Glomerular visceral epithelial cell (primary cell): ENCODE measurements at regions not wholly inside any gene's neighbourhood (a gene's known extent, or its start where the extent isn't known, plus 50 kb on each side); places are given as distances from the start of the nearest gene placed in this dataset.
"Not testable (repeated sequence)": the region's sequence is repeated elsewhere in the genome, so short reads cannot be mapped to it uniquely, and the experiment has no call there.

Source experiments
- DNase-seq: peaks from one replicate; pipeline ENCODE4 v3.0.0-alpha.2; 2016; ENCODE audit errors: extremely low spot score

- DNase-seq, result no peak
Measured at GRCh38 chr15:96582473-96582872, 252.0 kb downstream of the NR2F2 start.

GRCh38 chr15:96583671-96584070 is 253.2 kb downstream of the NR2F2 start:
- peak; percentile 8 for DNase-seq

GRCh38 chr15:96585484-96586386 is 255.2 kb downstream of the NR2F2 start:
- peak; percentile 17 for DNase-seq

- no peak for DNase-seq
Measured at GRCh38 chr15:96586901-96587300, 256.4 kb downstream of the NR2F2 start.

GRCh38 chr15:96589864-96590263 is 259.4 kb downstream of the NR2F2 start:
- DNase-seq, result no peak

- no peak for DNase-seq
Measured at GRCh38 chr15:96593735-96594134, 263.2 kb downstream of the NR2F2 start.

GRCh38 chr15:96595951-96596350 is 265.5 kb downstream of the NR2F2 start:
- no peak for DNase-seq

- DNase-seq, result no peak
Measured at GRCh38 chr15:96598514-96598913, 268.0 kb downstream of the NR2F2 start.

- DNase-seq, result no peak
Measured at GRCh38 chr15:96599268-96599667, 268.8 kb downstream of the NR2F2 start.

GRCh38 chr15:96600350-96600749 is 269.9 kb downstream of the NR2F2 start:
- no peak for DNase-seq

GRCh38 chr15:96606617-96607016 is 276.1 kb downstream of the NR2F2 start:
- DNase-seq, result no peak

GRCh38 chr15:96610757-96611156 is 280.3 kb downstream of the NR2F2 start:
- DNase-seq, result no peak

- DNase-seq, result no peak
Measured at GRCh38 chr15:96612917-96613316, 282.4 kb downstream of the NR2F2 start.

- DNase-seq, result no peak
Measured at GRCh38 chr15:96619174-96619573, 288.7 kb downstream of the NR2F2 start.

GRCh38 chr15:96622714-96623113 is 292.2 kb downstream of the NR2F2 start:
- no peak for DNase-seq

GRCh38 chr15:96625256-96625655 is 294.8 kb downstream of the NR2F2 start:
- no peak for DNase-seq

- DNase-seq, result no peak
Measured at GRCh38 chr15:96627031-96627568, 296.6 kb downstream of the NR2F2 start.

GRCh38 chr15:96629511-96629910 is 299.0 kb downstream of the NR2F2 start:
- no peak for DNase-seq

GRCh38 chr15:96638793-96639192 is 308.3 kb downstream of the NR2F2 start:
- no peak for DNase-seq

- DNase-seq, result no peak
Measured at GRCh38 chr15:96645796-96646195, 315.3 kb downstream of the NR2F2 start.

GRCh38 chr15:96648866-96649265 is 318.4 kb downstream of the NR2F2 start:
- DNase-seq, result no peak

GRCh38 chr15:96657096-96657495 is 326.6 kb downstream of the NR2F2 start:
- DNase-seq, result no peak

GRCh38 chr15:96666979-96667378 is 336.5 kb downstream of the NR2F2 start:
- not testable (repeated sequence) for DNase-seq
